WTC11 (cell line): ENCODE measurements at regions not wholly inside any gene's neighbourhood (a gene's known extent, or its start where the extent isn't known, plus 50 kb on each side); places are given as distances from the start of the nearest gene placed in this dataset.

Experiments
- ATAC-seq: fragments of 200-7000 bp; cut with Tn5 transposase; 2 replicates; pipeline ENCODE4 v1.10.0; 2021; ENCODE audit warnings: mild to moderate bottlenecking, moderate library complexity
- CTCF ChIA-PET: fragments of 300-600 bp; sonication (Branson Sonifier 250); formaldehyde crosslinking; loops from one replicate; lab custom pipeline; 2021; ENCODE audit warnings: antibody characterized with exemption; lab: Charles Lee
- POLR2A ChIA-PET: fragments of 350-600 bp; sonication (Branson Sonifier 250); formaldehyde crosslinking; loops from one replicate; lab custom pipeline; 2021; ENCODE audit warnings: antibody characterized with exemption; lab: Charles Lee
- DNase-seq: peaks from one replicate; pipeline ENCODE4 v3.0.0; 2021; ENCODE audit warnings: low spot score
- H3K27ac Mint-ChIP-seq: 2 replicates; pipeline ENCODE4 v1.8.0; 2021; ENCODE audit warnings: mixed read lengths
- H3K27me3 Mint-ChIP-seq: 2 replicates; pipeline ENCODE4 v1.8.0; 2021; ENCODE audit warnings: low read depth, mild to moderate bottlenecking, moderate library complexity, mixed read lengths
- H3K36me3 Mint-ChIP-seq: 2 replicates; pipeline ENCODE4 v1.8.0; 2021; ENCODE audit warnings: mixed read lengths
- H3K4me1 Mint-ChIP-seq: 2 replicates; pipeline ENCODE4 v1.8.0; 2022; ENCODE audit warnings: mixed read lengths
- H3K4me3 Mint-ChIP-seq: 2 replicates; pipeline ENCODE4 v1.8.0; 2021; ENCODE audit warnings: mild to moderate bottlenecking, moderate library complexity, mixed read lengths
- H3K9me3 Mint-ChIP-seq: 2 replicates; pipeline ENCODE4 v1.8.0; 2021; ENCODE audit warnings: mixed read lengths
- ETV6 ChIP-seq: sonication (generic); formaldehyde crosslinking; IDR thresholded peaks from 2 replicates; pipeline ENCODE4 v1.8.1; 2022; ENCODE audit warnings: mild to moderate bottlenecking, missing genetic modification reagents
- FOXK1 ChIP-seq: sonication (generic); formaldehyde crosslinking; IDR thresholded peaks from 2 replicates; pipeline ENCODE4 v1.8.0; 2022; ENCODE audit warnings: mild to moderate bottlenecking, moderate library complexity, missing genetic modification reagents
- GTF2I ChIP-seq: fragments of 250-450 bp; sonication (Bioruptor Pico); conservative IDR thresholded peaks from 2 replicates; pipeline ENCODE4 v1.4.0; 2021; ENCODE audit warnings: mild to moderate bottlenecking
- JAZF1 ChIP-seq: fragments of 250-450 bp; sonication (Bioruptor Pico); IDR thresholded peaks from 2 replicates; pipeline ENCODE4 v1.9.0; 2021; ENCODE audit warnings: moderate library complexity, mild to moderate bottlenecking, inconsistent platforms
- NFYB ChIP-seq: sonication (generic); formaldehyde crosslinking; conservative IDR thresholded peaks from 2 replicates; pipeline ENCODE4 v1.8.0; 2022; ENCODE audit warnings: low read depth, missing genetic modification reagents
- STAT6 ChIP-seq: sonication (generic); formaldehyde crosslinking; conservative IDR thresholded peaks from 2 replicates; pipeline ENCODE4 v1.8.1; 2023; ENCODE audit warnings: mild to moderate bottlenecking, low read depth, missing genetic modification reagents, moderate library complexity
- TP53 ChIP-seq: sonication (generic); formaldehyde crosslinking; IDR thresholded peaks from 2 replicates; pipeline ENCODE4 v1.8.1; 2023; ENCODE audit warnings: mild to moderate bottlenecking, missing genetic modification reagents
- ZNF263 ChIP-seq: sonication (generic); formaldehyde crosslinking; IDR thresholded peaks from 2 replicates; pipeline ENCODE4 v1.8.1; 2022; ENCODE audit warnings: low read depth, mild to moderate bottlenecking, moderate library complexity, missing genetic modification reagents
- ZNF423 ChIP-seq: fragments of 250-450 bp; sonication (Bioruptor Pico); IDR thresholded peaks from 2 replicates; pipeline ENCODE4 v2.1.2; 2022; ENCODE audit warnings: mild to moderate bottlenecking, moderate library complexity
- ZNF671 ChIP-seq: fragments of 250-450 bp; sonication (Bioruptor Pico); IDR thresholded peaks from 2 replicates; pipeline ENCODE4 v1.8.0; 2021; ENCODE audit warnings: mild to moderate bottlenecking
- ZSCAN18 ChIP-seq: fragments of 250-450 bp; sonication (Bioruptor Pico); IDR thresholded peaks from 2 replicates; pipeline ENCODE4 v2.1.2; 2022; ENCODE audit warnings: mild to moderate bottlenecking, moderate library complexity
- TF ChIP-seq, protein P1 (sequence below): sonication (generic); formaldehyde crosslinking; IDR thresholded peaks from 2 replicates; pipeline ENCODE4 v1.8.1; 2022; ENCODE audit warnings: low read depth, missing genetic modification reagents, borderline replicate concordance
- TF ChIP-seq, protein P2 (sequence below): sonication (generic); formaldehyde crosslinking; IDR thresholded peaks from 2 replicates; pipeline ENCODE4 v1.8.1; 2022; ENCODE audit warnings: mild to moderate bottlenecking, missing genetic modification reagents, moderate library complexity, borderline replicate concordance
- TF ChIP-seq, protein P3 (sequence below): sonication (generic); formaldehyde crosslinking; IDR thresholded peaks from 2 replicates; pipeline ENCODE4 v1.8.0; 2022; ENCODE audit warnings: missing genetic modification reagents
- TF ChIP-seq, protein P4 (sequence below): fragments of 250-450 bp; sonication (Bioruptor Pico); IDR thresholded peaks from 2 replicates; pipeline ENCODE4 v1.9.0; 2021; ENCODE audit warnings: mild to moderate bottlenecking
- TF ChIP-seq, protein P5 (sequence below): sonication (generic); formaldehyde crosslinking; IDR thresholded peaks from 2 replicates; pipeline ENCODE4 v1.8.1; 2022; ENCODE audit warnings: mild to moderate bottlenecking, moderate library complexity, missing genetic modification reagents
- TF ChIP-seq, protein P6 (sequence below): sonication (generic); formaldehyde crosslinking; IDR thresholded peaks from 2 replicates; pipeline ENCODE4 v1.8.1; 2023; ENCODE audit warnings: mild to moderate bottlenecking, missing genetic modification reagents

GRCh38 chr16:72428681-72429376 is 256.9 kb upstream of the PMFBP1 start:
- POLR2A ChIA-PET, result no interaction called here
- CTCF ChIA-PET, result interaction anchor here (0.9 kb wide), 1 partner anchor 404 kb away, joined by 5 read pairs; no protein-coding TSS in a partner anchor
- H3K4me1 Mint-ChIP-seq, result peaks cover 7% of the 10 kb centered on the region
- ATAC-seq, result no peak
- no peaks in the 10 kb centered on the region for H3K27me3 Mint-ChIP-seq
- H3K27ac Mint-ChIP-seq, result no peak overlapping the region
- H3K36me3 Mint-ChIP-seq, result peaks cover 11% of the 10 kb centered on the region
- no peak for DNase-seq
- no peak overlapping the region for H3K4me3 Mint-ChIP-seq
- H3K9me3 Mint-ChIP-seq, result peaks cover 10% of the 10 kb centered on the region
- TF ChIP-seq GTF2I (CRISPR knock-in tag), result no peak
- TF ChIP-seq, protein P1, sequence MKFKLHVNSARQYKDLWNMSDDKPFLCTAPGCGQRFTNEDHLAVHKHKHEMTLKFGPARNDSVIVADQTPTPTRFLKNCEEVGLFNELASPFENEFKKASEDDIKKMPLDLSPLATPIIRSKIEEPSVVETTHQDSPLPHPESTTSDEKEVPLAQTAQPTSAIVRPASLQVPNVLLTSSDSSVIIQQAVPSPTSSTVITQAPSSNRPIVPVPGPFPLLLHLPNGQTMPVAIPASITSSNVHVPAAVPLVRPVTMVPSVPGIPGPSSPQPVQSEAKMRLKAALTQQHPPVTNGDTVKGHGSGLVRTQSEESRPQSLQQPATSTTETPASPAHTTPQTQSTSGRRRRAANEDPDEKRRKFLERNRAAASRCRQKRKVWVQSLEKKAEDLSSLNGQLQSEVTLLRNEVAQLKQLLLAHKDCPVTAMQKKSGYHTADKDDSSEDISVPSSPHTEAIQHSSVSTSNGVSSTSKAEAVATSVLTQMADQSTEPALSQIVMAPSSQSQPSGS (CRISPR knock-in tag), result no peak

GRCh38 chr16:72427783-72428331 is 255.9 kb upstream of the PMFBP1 start:
- POLR2A ChIA-PET, result no interaction called here
- no peaks in the 10 kb centered on the region for H3K27me3 Mint-ChIP-seq
- no peak for ATAC-seq
- peaks cover 7% of the 10 kb centered on the region for H3K4me1 Mint-ChIP-seq
- CTCF ChIA-PET, result no interaction called here
- H3K9me3 Mint-ChIP-seq, result peaks cover 10% of the 10 kb centered on the region
- H3K36me3 Mint-ChIP-seq, result peaks cover 15% of the 10 kb centered on the region
- no peak overlapping the region for H3K27ac Mint-ChIP-seq
- no peak overlapping the region for H3K4me3 Mint-ChIP-seq
- no peak for DNase-seq
- TF ChIP-seq, protein P2, sequence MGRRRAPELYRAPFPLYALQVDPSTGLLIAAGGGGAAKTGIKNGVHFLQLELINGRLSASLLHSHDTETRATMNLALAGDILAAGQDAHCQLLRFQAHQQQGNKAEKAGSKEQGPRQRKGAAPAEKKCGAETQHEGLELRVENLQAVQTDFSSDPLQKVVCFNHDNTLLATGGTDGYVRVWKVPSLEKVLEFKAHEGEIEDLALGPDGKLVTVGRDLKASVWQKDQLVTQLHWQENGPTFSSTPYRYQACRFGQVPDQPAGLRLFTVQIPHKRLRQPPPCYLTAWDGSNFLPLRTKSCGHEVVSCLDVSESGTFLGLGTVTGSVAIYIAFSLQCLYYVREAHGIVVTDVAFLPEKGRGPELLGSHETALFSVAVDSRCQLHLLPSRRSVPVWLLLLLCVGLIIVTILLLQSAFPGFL (CRISPR knock-in tag), result no peak
- TF ChIP-seq ZNF423 (CRISPR knock-in tag) (no peak), ZNF263 (CRISPR knock-in tag) (no peak), TP53 (CRISPR knock-in tag) (no peak), NFYB (CRISPR knock-in tag) (no peak), ZSCAN18 (CRISPR knock-in tag) (no peak), STAT6 (no peak), ZNF671 (CRISPR knock-in tag) (no peak), FOXK1 (CRISPR knock-in tag) (no peak), JAZF1 (CRISPR knock-in tag) (no peak), ETV6 (no peak)
- TF ChIP-seq, protein P3, sequence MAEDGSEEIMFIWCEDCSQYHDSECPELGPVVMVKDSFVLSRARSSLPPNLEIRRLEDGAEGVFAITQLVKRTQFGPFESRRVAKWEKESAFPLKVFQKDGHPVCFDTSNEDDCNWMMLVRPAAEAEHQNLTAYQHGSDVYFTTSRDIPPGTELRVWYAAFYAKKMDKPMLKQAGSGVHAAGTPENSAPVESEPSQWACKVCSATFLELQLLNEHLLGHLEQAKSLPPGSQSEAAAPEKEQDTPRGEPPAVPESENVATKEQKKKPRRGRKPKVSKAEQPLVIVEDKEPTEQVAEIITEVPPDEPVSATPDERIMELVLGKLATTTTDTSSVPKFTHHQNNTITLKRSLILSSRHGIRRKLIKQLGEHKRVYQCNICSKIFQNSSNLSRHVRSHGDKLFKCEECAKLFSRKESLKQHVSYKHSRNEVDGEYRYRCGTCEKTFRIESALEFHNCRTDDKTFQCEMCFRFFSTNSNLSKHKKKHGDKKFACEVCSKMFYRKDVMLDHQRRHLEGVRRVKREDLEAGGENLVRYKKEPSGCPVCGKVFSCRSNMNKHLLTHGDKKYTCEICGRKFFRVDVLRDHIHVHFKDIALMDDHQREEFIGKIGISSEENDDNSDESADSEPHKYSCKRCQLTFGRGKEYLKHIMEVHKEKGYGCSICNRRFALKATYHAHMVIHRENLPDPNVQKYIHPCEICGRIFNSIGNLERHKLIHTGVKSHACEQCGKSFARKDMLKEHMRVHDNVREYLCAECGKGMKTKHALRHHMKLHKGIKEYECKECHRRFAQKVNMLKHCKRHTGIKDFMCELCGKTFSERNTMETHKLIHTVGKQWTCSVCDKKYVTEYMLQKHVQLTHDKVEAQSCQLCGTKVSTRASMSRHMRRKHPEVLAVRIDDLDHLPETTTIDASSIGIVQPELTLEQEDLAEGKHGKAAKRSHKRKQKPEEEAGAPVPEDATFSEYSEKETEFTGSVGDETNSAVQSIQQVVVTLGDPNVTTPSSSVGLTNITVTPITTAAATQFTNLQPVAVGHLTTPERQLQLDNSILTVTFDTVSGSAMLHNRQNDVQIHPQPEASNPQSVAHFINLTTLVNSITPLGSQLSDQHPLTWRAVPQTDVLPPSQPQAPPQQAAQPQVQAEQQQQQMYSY, result no peak
- TF ChIP-seq, protein P4, sequence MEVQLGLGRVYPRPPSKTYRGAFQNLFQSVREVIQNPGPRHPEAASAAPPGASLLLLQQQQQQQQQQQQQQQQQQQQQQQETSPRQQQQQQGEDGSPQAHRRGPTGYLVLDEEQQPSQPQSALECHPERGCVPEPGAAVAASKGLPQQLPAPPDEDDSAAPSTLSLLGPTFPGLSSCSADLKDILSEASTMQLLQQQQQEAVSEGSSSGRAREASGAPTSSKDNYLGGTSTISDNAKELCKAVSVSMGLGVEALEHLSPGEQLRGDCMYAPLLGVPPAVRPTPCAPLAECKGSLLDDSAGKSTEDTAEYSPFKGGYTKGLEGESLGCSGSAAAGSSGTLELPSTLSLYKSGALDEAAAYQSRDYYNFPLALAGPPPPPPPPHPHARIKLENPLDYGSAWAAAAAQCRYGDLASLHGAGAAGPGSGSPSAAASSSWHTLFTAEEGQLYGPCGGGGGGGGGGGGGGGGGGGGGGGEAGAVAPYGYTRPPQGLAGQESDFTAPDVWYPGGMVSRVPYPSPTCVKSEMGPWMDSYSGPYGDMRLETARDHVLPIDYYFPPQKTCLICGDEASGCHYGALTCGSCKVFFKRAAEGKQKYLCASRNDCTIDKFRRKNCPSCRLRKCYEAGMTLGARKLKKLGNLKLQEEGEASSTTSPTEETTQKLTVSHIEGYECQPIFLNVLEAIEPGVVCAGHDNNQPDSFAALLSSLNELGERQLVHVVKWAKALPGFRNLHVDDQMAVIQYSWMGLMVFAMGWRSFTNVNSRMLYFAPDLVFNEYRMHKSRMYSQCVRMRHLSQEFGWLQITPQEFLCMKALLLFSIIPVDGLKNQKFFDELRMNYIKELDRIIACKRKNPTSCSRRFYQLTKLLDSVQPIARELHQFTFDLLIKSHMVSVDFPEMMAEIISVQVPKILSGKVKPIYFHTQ (CRISPR knock-in tag), result no peak
- TF ChIP-seq, protein P5, sequence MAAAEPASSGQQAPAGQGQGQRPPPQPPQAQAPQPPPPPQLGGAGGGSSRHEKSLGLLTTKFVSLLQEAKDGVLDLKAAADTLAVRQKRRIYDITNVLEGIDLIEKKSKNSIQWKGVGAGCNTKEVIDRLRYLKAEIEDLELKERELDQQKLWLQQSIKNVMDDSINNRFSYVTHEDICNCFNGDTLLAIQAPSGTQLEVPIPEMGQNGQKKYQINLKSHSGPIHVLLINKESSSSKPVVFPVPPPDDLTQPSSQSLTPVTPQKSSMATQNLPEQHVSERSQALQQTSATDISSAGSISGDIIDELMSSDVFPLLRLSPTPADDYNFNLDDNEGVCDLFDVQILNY (CRISPR knock-in tag), result no peak
- TF ChIP-seq, protein P6, sequence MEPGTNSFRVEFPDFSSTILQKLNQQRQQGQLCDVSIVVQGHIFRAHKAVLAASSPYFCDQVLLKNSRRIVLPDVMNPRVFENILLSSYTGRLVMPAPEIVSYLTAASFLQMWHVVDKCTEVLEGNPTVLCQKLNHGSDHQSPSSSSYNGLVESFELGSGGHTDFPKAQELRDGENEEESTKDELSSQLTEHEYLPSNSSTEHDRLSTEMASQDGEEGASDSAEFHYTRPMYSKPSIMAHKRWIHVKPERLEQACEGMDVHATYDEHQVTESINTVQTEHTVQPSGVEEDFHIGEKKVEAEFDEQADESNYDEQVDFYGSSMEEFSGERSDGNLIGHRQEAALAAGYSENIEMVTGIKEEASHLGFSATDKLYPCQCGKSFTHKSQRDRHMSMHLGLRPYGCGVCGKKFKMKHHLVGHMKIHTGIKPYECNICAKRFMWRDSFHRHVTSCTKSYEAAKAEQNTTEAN, result no peak
